EH (cell line): ENCODE measurements at regions not wholly inside any gene's neighbourhood (a gene's known extent, or its start where the extent isn't known, plus 50 kb on each side); places are given as distances from the start of the nearest gene placed in this dataset.
A peak's percentile ranks its signal among the peaks of the same experiment; 100 is the strongest.

ENCODE experiments used
- DNase-seq: peaks from one replicate; pipeline ENCODE4 v3.0.0-alpha.2; 2015; ENCODE audit warnings: low read depth

- no peak for DNase-seq
These were observed 99.1 kb downstream of the SNX18 start for GRCh38 chr5:54616518-54617220.

- DNase-seq = peak; percentile 68
These were observed 98.5 kb downstream of the SNX18 start for GRCh38 chr5:54616031-54616430.

- DNase-seq = no peak
These were observed 97.8 kb downstream of the SNX18 start for GRCh38 chr5:54615381-54615780.

GRCh38 chr5:54612711-54613110 lies 95.2 kb downstream of the SNX18 start:
- no peak for DNase-seq

- peak; percentile 77 for DNase-seq
These were observed 93.9 kb downstream of the SNX18 start for GRCh38 chr5:54611290-54611951.

- DNase-seq = peak; percentile 68
These were observed 92.8 kb downstream of the SNX18 start for GRCh38 chr5:54610197-54610944.

GRCh38 chr5:54608423-54609085 lies 91.0 kb downstream of the SNX18 start:
- no peak for DNase-seq

- no peak for DNase-seq
These were observed 89.4 kb downstream of the SNX18 start for GRCh38 chr5:54607006-54607405.

- DNase-seq = no peak
These were observed 85.8 kb downstream of the SNX18 start for GRCh38 chr5:54603372-54603771.

- no peak for DNase-seq
These were observed 84.9 kb downstream of the SNX18 start for GRCh38 chr5:54602475-54602874.

GRCh38 chr5:54601411-54602230 lies 84.1 kb downstream of the SNX18 start:
- peak; percentile 56 for DNase-seq
